ENCODE measurements at regions not wholly inside any gene's neighbourhood (a gene's known extent, or its start where the extent isn't known, plus 50 kb on each side); places are given as distances from the start of the nearest gene placed in this dataset.

GRCh38 chr16:51815523-51815922 is 664.5 kb upstream of the SALL1 start:
- Mint-ChIP-seq H3K4me1 (ENCODE audit: low read depth) (peaks cover 9% of the 10 kb centered on the region), H3K27ac (no peak overlapping the region), H3K27me3 (peaks cover 24% of the 10 kb centered on the region), H3K4me3 (ENCODE audit: low read depth) (no peak overlapping the region), H3K36me3 (ENCODE audit: insufficient read depth) (no peaks in the 10 kb centered on the region), H3K9me3 (ENCODE audit: low read depth) (peaks cover 7% of the 10 kb centered on the region)
- DNase-seq (ENCODE audit: low spot score, unreplicated experiment), result no peak
- no peak for TF ChIP-seq CTCF (IDR thresholded peaks at IDR 0.05; ENCODE audit: unreplicated experiment)

GRCh38 chr16:51814617-51815016 is 663.5 kb upstream of the SALL1 start:
- TF ChIP-seq CTCF (IDR thresholded peaks at IDR 0.05; ENCODE audit: unreplicated experiment), result no peak
- no peaks in the 10 kb centered on the region for H3K36me3 Mint-ChIP-seq (ENCODE audit: insufficient read depth)
- peaks cover 24% of the 10 kb centered on the region for H3K27me3 Mint-ChIP-seq
- H3K9me3 Mint-ChIP-seq (ENCODE audit: low read depth), result peaks cover 7% of the 10 kb centered on the region
- no peak for DNase-seq (ENCODE audit: low spot score, unreplicated experiment)
- peaks cover 3% of the 10 kb centered on the region for H3K4me1 Mint-ChIP-seq (ENCODE audit: low read depth)
- H3K27ac Mint-ChIP-seq, result no peak overlapping the region
- no peak overlapping the region for H3K4me3 Mint-ChIP-seq (ENCODE audit: low read depth)

GRCh38 chr16:51813609-51814008 is 662.5 kb upstream of the SALL1 start:
- Mint-ChIP-seq H3K4me1 (ENCODE audit: low read depth) (peaks cover 3% of the 10 kb centered on the region), H3K9me3 (ENCODE audit: low read depth) (peaks cover 10% of the 10 kb centered on the region), H3K4me3 (ENCODE audit: low read depth) (no peak overlapping the region), H3K36me3 (ENCODE audit: insufficient read depth) (no peaks in the 10 kb centered on the region), H3K27ac (no peak overlapping the region), H3K27me3 (peaks cover 24% of the 10 kb centered on the region)
- TF ChIP-seq CTCF (IDR thresholded peaks at IDR 0.05; ENCODE audit: unreplicated experiment), result peak; percentile 36
- DNase-seq (ENCODE audit: low spot score, unreplicated experiment), result no peak

GRCh38 chr16:51812945-51813344 is 661.9 kb upstream of the SALL1 start:
- no peak overlapping the region for H3K27ac Mint-ChIP-seq
- peaks cover 12% of the 10 kb centered on the region for H3K9me3 Mint-ChIP-seq (ENCODE audit: low read depth)
- H3K27me3 Mint-ChIP-seq, result peaks cover 24% of the 10 kb centered on the region
- H3K36me3 Mint-ChIP-seq (ENCODE audit: insufficient read depth), result no peaks in the 10 kb centered on the region
- DNase-seq (ENCODE audit: low spot score, unreplicated experiment), result no peak
- H3K4me3 Mint-ChIP-seq (ENCODE audit: low read depth), result no peak overlapping the region
- TF ChIP-seq CTCF (IDR thresholded peaks at IDR 0.05; ENCODE audit: unreplicated experiment), result no peak
- H3K4me1 Mint-ChIP-seq (ENCODE audit: low read depth), result peaks cover 3% of the 10 kb centered on the region

- H3K4me3 Mint-ChIP-seq (ENCODE audit: low read depth), result no peak overlapping the region
- H3K4me1 Mint-ChIP-seq (ENCODE audit: low read depth), result peaks cover 2% of the 10 kb centered on the region
- H3K27me3 Mint-ChIP-seq, result peaks cover 8% of the 10 kb centered on the region
- H3K9me3 Mint-ChIP-seq (ENCODE audit: low read depth), result peaks cover 5% of the 10 kb centered on the region
- no peak for DNase-seq (ENCODE audit: low spot score, unreplicated experiment)
- H3K36me3 Mint-ChIP-seq (ENCODE audit: insufficient read depth), result no peaks in the 10 kb centered on the region
- H3K27ac Mint-ChIP-seq, result no peak overlapping the region
- TF ChIP-seq CTCF (IDR thresholded peaks at IDR 0.05; ENCODE audit: unreplicated experiment), result no peak
Observed at GRCh38 chr16:51807551-51807950, 656.5 kb upstream of the SALL1 start.
